GM18861 (cell line): ENCODE measurements at regions not wholly inside any gene's neighbourhood (a gene's known extent, or its start where the extent isn't known, plus 50 kb on each side); places are given as distances from the start of the nearest gene placed in this dataset.
A peak's percentile ranks its signal among the peaks of the same experiment; 100 is the strongest.

Source experiments
- ATAC-seq: cut with Tn5 transposase; IDR thresholded peaks from one replicate; pipeline ENCODE4 v1.9.1; 2021; ENCODE audit not compliant: unreplicated experiment

DNA sequence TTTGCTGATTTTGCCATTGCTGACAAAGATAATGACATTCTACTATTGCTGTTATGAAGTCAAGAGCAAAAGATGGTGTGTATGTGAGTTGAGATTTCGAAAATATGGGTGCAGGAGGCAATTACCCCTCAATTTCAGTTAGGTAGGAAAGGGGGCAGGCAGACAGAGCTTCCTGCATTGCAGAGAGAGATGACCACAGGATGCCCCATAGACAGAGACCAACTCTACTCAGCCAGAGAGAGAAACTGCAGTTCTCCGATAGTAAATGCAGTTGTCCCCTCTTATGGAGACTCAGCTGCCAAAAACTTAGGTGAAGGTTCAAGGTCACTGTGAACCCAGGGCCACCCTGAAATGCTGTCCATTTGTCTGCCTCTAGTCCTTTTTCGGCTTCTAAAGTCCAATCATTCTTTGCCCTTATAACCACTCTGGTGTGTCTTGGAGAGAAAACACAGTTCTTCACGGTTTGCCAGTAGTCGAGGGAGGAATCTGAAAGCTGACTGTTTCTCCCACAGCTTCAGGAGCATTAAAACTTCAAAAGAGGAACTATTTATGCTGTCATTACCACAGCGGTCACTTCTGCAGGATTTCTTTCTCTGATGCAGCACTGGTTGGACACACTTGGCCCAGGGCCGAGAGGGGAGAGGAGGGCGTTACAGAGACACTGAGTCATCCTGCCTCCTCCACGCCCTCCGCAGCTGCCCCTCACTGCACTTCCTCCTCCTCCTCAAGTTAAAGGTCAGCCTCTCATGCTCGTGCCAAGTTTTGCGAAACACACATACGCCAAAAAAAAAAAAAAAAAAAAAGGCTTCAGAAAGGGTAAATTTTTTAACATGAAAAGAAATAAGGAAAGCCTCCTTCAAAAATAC is 264.3 kb downstream of the FOXO1 start:
- ATAC-seq = peak; percentile 97

DNA sequence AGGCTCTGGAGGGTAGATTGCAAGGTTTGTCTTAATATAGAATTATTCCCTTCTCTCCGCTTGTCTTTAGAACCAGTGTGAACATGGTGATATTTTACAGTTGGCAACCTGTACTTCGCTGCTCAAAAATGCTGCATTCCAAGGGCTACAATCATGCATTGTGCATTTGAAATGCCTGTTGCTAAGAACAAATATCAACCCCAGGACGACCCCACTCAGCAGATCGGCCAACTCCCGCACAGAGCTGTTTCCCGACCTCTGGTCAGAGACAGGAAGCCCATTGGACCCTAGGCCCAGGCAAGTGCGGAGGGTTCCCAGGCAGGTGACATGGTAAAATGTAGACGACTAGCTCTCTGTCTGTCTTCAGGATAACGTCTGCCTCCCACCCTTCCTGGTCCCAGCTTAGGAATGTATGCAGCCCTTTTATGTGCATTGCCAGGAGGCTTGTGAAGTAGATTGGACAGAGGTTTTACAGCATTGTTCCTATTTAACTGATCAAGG is 263.5 kb downstream of the FOXO1 start:
- no peak for ATAC-seq

DNA sequence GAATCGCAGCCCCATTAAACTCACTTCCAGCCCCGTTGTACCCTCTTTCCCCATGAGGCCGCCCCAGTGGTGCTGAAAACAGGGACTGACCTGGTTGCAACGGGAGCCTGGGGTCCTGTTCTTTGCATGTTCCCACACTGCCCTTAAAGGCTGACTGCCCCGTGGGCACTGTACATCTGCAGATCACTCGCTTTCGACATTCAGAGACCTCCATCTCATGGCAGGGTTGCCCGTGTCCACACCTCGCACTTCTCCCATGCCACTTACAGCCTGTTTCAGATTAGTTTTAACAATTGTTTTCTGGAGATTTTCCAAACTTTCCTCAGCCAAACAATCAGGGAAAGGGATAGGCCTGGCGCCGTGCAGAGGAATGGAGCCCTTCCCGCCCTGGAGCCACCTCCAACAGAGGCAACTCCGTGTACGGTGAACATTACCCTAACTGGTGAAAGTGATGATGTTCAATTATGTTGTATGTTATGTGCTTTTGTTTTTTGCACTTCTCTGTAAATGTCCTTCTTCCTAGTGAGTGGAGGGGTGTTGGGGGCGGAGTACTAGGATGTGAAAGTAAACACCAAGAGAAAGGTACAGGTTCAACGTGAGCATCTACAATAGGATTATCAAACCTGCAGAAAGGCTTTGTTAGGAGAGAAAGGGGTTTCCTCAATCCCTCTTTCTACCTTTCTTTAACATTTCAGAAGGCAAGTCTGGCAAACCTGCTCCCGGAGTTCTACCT is 262.8 kb downstream of the FOXO1 start:
- no peak for ATAC-seq

DNA sequence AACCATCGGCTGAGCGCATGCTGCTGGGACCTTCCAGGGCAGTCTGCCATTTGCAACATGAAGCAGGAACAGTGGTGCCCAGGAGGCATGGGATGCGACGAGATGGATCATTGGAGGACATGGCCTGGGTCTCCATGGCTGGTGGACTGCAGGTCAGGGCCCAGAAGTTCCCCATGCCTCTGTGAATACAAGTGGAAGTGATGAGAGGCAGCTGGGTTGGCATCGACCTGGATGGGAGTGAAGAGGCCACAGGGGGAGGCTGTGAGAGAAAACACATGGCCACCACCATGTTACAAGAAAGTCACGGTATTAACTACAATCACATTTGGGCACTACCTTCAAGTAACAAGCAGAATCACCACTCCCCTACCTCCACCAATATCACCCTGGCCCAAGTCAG is 262.0 kb downstream of the FOXO1 start:
- no peak for ATAC-seq

DNA sequence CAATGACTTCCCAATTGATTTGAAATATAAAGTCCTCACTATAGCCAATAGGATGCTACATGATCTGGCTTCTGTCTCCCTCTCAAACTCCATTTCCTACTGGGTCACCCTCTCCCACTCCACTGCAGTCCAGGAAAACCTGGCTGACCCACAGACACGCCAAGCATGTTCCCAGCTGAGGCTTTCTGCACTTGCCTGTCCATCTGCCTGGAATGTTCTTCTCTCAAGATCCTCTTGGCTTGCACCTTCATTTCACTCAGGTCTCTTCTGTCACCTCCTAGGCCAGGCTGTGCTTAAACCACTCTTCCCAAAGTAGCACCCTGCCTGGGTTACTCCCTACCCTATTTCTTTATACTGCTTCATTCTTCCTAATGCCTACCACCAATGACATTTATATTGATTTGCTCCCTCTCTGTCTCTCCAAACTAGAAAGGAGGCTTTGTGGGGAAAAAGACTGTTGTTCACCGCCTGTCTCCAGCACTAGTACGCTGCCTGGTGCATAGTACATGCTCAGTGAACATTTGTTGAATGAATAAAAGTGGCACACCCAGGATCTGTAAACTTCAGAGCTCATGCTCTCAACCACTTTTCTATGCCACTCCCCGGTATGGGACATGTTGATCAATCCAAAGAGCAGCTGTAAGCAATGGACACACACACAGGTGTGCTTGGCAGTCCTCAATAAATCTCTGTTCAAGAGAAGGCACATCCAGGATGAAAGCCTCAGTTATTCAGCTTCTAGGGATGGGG is 261.3 kb downstream of the FOXO1 start:
- ATAC-seq = no peak

DNA sequence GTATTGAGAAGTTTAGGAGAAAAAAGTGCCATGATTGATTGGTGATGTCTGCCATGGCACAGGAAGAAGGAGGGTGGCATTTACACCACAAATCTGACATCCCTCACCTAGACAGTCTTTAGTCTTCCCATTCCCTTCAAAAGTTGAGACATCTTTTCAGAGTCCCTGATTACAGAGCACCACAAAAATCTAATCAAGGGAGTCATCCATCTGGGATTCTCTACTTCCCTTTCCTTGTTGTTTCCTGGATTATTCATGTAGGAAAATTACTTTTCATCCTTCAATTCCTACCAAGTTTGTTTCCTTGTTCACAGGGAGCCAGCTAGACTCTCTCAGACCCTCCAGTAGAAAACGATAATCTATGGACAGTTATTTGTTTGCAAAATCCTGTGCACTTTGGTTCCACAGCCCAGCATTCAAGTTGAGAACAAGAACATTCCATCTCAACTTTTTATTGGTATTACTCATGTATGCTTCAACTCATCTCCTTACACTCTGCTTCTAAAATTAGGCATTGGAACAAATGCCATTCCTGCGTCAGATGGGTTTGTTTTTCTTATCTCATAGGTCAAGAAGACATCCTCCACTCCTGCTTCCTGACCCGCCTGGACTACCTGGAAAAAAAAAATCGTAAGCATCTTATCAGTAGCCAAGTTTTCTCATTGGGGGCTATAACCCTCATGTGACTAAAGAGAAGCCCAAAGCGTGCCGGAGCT is 259.9 kb downstream of the FOXO1 start:
- no peak for ATAC-seq

DNA sequence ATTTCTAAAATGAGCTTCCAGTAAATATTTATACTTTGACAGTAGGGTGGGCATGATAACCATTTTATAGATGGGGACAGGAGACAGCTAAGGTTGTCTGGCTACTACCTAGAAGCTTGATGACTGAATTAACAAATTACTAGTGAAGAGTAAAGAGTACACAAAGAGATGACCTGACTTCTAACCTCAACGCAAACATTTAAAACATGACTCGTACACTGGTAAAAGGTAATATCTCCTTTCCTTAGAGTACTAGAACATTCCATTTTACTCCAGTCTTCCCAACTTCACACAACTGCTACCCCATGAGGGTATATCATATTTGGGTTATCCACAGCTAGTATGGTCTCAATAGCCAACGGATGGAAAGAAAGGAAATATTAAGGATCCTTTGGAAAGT is 258.9 kb downstream of the FOXO1 start:
- ATAC-seq = no peak

DNA sequence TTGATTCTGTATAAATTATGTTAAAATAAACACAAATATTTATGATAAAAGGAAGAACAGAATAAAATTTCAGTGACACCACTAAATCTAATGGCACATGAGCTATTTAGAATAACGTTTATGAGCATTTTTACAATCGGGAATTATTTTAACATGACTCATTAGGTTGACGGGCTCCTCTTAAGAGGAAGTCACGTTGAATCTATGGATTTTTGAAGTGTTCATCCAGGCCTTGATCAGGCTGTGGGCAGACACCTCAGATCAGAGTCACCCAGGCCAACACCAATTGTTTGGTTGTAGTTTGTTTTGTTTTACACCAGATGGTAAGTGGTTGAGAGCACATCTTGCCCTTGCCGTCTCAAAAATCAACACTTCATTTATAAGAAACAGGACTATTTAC is 257.8 kb downstream of the FOXO1 start:
- ATAC-seq = no peak

DNA sequence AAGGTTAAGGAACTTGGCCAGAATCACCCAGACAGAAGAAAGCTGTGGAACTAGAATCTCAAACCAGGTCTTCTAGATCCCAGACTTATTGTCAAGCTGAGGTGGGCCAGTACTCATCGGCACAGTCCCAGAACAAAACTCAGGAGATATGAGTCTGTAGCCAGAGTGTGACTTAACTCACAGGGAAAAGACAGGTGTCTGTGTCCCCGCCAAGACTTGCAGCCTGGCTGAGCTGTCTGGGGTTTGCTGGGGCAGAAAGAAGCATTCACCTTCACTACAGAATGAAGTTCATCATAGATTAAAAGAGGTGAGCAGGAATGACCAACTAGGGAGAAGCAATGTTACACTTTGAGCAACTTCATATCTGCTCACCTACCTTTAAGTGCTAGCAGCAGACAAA is 257.2 kb downstream of the FOXO1 start:
- no peak for ATAC-seq

DNA sequence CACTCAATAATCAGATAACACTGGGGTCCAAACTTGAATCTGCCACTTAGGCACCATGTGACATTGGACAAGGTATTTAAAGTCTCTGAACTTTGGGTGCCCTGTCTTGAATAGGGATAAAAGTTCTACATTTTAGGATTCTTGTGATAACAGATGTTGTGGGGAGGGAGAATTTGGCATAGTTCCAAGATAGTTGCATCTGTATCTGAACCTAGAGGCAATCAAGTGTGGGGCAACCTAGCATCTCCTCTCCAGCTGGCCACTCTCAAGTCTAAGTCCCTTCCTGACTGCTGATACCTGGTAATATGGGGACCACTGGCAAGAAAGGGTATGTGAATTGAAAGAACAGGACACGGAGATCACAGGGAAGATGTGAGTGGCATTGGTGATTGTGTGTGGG is 256.1 kb downstream of the FOXO1 start:
- ATAC-seq = no peak

DNA sequence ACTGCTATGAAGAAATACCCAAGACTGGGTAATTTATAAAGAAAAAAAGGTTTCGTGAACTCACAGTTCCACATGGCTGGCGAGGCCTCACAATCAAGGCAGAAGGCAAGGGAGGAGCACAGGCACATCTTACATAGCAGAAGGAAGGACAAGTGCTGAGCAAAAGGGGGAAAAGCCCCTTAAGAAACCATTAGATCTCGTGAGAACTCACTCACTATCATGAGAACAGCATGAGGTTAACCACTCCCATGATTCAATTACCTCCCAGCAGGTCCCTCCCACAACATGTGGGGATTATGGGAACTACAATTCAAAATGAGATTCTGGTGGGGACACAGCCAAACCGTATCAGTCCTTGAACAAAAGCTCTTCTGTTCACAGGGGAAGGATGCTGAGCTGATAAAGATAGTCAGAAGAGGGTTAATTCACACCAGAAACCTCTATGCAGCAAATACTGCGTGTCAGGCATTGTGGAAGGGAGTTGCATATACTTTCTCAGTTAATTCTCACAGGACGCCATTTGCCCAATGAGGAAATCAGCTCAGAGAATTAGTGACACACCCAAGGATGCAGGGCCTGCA is 246.2 kb downstream of the FOXO1 start:
- ATAC-seq = no peak

DNA sequence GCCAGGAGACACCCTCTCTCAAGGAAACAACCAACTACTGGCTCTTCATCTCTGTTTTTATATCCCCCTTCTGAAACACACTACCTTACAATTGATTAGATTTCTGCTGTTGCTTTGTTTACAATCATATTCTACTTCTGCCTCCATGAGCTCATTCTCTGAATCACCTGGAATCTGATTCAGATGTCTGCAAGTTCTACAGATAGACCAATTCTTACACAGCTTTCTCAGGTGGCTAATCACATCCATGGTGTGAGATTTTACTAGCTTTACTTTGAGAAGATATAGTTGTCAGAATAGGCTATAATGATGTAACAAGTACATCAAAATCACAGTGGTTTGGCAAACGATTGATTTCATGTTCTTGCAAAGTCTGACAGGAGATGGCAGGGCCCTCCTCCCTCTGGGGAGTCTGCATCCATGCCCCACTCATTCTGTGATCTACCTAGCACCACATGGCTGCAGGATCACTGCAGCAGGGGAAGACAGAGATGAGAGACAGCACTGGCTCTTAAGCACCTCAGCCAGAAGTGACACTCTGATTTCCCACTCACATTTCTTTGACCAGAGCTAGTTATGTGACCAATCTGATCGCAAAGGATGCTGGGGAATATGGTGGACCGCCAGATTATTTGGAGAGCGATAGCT is 243.7 kb downstream of the FOXO1 start:
- no peak for ATAC-seq

DNA sequence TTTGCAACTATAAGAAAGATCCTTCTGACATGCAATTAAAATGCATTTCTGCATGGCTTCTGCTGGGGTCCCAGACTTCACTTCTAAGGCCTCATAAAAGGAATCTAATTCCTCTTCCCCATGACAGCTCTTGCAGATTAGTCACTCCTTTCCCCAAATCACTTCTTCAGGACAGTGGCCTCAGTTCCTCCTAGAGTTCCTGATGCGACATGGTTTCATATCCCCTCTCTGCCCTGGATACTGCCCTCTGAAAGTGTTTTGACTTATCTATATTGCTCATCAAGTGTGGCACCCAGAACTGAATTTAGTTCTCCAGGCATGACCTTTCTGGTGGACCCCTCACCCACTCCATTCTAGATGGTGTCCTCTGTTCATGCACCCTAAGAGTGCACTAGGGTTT is 238.1 kb downstream of the FOXO1 start:
- no peak for ATAC-seq

DNA sequence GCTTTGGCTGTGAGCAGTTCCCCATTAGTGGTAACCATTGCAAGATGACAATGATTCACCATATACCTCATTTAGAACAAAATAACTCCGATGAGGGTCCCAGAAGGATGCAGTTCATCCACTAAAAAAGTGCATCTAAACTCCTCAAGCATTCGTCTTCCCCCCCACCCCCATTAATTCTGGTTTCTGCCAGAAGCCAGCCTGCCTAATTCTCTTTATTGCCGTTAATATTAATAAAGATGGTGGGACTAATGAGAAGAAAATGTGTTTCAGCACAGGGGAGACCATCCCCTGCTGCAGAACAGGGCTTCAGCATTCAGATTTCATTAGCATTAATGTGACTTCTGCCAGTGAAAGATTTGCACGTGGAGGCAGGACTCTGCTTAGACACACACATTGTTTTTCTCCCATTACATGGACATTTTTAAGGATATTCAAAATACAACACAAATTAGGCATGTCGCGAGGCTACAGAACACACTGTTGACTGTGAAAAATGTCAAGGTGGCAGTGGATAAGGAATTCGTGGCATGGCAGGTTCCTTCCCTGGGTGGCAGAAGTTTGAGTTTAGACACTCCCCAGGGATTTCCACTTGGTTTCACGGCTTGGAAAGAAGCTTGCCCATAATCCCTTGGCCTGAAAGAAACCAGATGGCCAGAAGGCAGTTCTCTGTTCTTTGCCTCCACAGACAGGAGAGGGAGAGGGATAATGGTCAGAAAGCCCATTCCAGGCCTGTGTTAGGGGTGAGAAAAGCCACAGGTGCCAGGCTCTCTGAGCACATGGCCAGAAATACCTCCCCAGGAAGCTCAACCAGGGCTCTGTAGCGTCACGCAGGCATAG is 236.5 kb downstream of the FOXO1 start:
- ATAC-seq = no peak

DNA sequence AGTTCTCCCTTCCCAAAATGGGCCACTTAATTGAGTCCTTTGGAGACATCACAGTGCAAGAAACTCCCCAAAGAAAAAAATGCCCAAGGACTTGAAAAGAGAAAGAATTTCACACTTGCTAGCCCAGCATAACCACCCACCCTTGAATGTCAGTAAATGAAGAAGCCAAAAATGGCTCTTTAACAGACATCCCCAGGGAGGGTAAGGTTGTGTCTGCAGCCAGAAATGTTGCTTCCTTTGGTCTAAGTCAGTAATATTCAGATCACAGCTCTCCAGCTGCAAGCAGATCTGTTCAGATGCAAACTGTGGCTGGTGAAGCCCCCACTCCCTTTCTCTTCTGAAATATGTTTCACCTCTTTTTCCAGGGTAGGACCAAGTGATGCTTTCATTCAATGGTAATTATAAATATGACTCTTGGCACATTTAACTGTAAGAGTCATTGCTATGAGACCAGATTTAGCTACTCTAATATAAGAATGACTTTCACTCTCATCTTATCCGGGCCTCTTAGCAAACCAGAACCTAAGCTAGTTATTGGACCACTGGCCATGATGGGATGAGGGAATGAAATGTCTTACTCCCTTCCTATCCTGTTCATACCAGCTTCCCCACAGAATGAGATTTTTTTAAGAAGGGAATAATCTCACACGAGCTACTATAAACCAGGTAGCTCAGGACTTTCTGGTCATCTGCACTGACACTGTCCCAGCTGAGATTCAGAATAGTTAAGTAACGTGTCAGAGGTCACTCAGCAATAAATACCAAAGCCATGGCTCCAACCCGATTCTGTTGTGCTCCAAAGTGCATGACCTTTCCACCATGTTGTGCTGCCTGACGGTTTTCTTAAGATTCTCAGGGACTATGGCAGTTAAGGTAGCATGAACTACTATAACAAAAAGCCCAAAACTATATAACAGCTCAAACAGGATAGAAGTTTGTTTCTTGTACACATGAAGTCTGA is 234.1 kb downstream of the FOXO1 start:
- peak; percentile 77 for ATAC-seq

DNA sequence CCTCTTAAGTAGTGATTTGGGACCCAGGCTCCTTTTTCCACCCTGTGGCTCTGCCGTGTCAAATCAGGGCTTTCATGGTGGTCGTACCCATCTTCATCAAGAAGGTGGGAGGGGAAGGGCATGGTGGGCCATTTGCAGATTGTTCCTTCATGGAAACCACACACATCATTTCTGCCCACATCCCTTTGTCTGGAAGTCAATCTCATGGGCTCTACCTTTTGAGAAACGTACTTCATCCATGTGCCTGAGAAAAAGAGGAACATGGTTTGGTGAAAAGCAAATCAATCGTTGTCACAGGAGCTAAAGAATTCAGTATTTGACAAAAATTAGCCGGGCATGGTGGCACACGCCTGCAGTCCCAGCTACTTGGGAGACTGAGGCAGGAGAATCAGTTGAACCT is 233.4 kb downstream of the FOXO1 start:
- ATAC-seq = no peak

DNA sequence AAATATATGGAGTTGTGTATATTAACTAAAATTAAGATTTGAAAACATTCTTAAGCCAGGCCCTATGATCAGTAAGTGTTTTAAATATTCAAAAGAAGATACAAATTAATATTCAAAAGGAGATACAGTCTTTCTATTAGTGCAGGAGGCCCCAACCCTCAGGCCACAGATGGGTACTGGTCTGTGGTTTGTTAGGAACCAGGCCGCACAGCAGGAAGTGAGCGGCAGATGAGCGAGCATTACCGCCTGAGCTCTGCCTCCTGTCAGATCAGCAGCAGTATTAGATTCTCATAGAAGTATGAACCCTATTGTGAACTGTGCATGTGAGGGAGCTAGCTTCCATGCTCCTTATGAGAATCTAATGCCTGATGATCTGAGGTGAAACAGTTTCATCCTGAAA is 232.9 kb downstream of the FOXO1 start:
- peak; percentile 33 for ATAC-seq
